NCI-H446 (cell line): ENCODE measurements at regions not wholly inside any gene's neighbourhood (a gene's known extent, or its start where the extent isn't known, plus 50 kb on each side); places are given as distances from the start of the nearest gene placed in this dataset.

Experiments used
- DNase-seq, 2 experiments: peaks; one replicate each; lab custom pipeline; 2025; lab: John Stamatoyannopoulos, UW

DNA sequence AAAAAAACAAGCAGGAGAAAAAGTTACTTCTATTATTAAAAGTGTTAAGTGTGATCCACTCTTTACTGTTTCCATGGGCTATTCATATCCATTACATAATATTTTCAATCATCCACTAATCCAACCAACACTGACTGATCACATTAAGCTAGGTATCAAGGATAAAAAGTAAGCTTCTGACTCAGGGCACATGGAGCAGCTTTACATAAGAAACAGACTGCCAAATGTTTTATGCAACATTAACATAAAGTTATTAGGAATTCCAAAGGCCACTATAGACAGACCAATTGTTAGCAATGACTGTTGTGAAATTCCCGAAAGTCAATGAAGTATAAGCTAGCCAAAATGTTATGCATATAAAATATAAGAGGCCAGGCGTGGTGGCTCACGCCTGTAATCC is 277.6 kb downstream of the ZEB2 start:
- no peak for DNase-seq

DNA sequence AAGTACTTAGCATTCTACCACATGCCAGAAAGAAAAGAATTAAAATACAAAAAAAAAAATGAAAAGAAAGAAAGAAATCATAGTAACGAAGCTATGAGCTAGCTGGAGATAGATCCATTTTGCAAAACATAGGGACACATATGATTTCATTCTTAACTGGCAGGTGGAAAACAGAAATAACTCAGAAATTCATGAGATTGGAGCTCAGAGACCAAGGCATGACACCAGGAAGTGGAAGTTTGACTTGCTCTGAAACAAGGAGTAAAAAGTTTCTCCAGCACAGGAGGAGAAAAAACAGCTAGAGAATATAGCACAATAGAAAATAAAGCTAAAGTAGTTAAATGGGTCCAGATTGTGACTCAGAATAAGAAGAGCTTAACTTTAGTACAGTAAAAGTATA is 278.1 kb downstream of the ZEB2 start:
- DNase-seq = no peak

DNA sequence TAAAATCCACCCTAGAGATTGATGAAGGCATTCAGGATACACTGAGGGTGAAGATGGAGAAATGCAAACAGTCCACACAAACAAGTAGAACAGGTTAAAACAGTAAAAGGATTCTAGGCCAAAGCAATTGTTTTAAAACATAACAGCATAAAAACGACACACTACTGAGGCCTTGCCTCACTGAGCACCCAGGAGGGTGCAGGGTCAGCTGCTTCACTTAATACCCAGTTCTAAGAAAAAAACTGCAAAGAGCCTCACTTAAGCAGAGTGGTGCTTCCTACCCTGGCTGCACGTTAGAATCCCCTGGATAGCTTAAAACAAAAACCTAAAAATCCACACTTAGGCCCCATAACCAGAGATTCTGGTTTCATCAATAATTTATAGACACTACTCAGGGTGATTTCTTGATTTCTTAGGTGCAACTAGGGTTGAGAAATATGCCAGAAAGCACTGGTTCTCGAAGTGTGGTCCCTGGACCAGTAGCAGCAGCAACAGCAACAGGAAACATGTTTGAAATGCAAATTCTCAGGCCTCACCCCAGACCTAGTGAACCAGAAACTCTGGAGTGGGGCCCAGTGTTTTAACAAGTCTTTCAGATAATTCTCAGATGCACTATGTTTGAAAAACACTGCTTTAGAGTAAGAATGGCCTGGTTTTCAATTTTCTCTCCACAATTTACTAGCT is 279.1 kb downstream of the ZEB2 start:
- no peak for DNase-seq

DNA sequence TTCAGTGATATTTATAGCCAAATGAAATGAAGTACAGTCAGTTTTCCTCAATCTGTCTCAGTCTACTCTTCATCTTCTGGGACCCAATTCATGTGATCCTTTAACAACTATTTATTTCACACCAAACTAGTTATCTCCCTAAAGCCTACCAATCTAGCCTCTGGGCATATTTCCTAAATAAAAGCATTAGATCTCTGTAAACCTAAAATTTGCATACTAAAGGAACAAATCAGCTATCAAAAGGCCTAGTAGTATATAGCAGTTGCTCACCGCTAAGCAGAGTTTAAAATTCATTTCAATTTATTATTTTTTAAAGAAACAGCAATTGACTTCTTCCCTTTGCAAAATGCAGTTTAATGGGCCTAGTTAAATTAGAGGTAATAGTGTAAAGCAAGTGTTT is 280.2 kb downstream of the ZEB2 start:
- no peak for DNase-seq

DNA sequence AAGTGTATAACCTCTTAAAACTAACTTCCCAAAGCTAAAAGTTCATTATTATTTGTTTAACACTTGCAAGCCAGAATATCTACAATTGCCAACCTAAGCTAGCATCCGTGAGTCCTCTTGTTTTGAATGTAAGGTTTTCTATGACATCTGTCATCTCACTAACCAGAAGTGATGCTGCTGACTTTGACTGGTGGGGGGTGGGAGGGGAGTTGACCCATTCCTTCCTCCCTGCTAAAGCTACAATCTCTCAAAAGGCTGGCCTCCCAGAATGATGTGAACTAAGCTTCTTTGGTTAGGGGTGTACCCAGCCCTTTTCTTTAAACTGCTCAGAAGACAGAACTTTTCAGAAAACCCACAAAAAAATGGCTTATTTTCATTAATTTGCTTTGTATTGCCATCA is 280.6 kb downstream of the ZEB2 start:
- DNase-seq = no peak

DNA sequence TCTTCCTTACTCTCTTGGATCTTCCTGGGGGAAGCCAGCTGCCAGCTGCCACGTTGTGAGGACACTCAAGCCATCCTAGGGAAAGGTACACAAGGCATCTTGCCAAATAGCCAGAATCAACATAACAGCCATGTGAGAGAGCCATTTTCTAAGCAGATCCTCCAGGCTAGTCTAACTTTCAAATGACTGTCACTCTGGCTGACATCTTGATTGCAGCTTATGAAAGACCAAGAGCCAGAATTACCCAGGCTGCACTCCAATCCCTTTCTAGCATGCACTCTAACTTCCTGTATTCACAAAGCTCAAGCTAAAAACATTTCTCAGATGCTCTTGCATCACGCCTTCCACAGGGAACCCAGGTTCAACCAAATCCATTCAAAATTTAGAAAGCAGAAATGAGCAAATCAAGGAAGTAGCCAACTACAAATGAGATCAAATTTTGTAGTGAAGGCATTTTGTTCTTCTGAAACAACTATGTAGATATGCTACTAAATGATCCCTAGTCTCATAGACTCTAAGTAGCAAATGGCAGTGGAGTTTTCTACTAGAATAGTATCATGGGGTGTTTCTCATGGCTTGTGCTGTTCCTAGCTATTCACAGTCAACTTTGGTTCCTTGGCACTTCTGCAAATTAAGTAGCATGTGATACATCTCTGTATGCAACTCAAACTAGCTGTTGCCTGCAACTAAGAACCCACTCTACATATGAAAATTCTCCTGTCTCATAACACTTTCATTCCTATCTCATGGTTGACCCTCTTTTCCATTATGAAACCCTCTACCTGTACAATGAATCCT is 281.9 kb downstream of the ZEB2 start:
- peak in 1 of 2 experiments; percentile 44 for DNase-seq

DNA sequence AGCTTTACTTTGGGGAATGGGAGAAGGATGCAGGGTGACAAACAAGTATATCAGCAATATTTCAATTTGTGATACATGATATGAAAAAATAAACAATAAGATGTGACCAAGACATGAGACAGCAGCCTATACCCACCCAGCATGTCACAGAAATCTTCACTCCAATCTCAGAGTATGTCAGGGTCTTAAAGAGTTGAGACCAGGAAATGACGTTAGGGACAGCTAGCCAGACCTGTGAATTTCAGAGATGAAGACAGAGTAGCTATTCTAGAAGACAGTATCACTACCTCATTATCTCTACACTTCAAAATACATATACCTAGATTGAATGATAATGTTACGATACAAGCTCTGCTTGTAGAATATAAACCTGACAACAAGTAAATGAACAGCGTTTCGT is 282.8 kb downstream of the ZEB2 start:
- DNase-seq = no peak

DNA sequence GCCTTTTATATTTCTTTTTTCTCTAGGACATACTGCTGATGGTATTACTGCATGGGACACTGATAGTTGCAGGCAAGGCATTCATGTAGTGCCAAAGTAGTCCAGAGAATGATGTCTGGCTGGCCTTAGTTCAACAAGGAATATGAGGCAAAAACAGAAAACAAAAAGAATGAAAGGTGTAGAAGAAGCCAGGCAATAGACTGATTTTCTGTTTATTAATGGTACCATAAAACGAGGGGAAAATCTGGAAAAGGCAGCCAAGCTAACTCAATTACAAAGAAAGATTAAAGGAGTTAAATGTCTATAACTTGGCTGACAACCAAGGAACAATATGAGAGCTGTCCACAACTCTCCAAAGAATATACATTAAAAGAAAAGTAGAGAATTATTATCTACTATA is 284.9 kb downstream of the ZEB2 start:
- DNase-seq = peak in 1 of 2 experiments; percentile 15

DNA sequence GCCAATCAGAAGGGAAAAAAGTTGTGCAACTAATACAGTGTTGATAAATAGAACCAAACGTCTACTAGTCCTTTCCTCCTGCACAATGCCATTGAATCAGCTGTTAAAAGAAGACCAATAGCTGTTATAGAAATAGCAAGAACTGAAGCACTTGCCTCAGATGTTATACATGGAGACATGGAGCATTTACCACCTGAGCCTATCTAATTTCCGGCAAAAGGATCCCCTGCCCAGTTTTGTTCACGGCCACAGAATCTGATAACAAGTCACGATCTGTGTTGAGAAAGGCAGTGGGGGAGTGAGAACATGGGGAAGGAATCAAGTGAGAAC is 285.4 kb downstream of the ZEB2 start:
- DNase-seq = no peak

DNA sequence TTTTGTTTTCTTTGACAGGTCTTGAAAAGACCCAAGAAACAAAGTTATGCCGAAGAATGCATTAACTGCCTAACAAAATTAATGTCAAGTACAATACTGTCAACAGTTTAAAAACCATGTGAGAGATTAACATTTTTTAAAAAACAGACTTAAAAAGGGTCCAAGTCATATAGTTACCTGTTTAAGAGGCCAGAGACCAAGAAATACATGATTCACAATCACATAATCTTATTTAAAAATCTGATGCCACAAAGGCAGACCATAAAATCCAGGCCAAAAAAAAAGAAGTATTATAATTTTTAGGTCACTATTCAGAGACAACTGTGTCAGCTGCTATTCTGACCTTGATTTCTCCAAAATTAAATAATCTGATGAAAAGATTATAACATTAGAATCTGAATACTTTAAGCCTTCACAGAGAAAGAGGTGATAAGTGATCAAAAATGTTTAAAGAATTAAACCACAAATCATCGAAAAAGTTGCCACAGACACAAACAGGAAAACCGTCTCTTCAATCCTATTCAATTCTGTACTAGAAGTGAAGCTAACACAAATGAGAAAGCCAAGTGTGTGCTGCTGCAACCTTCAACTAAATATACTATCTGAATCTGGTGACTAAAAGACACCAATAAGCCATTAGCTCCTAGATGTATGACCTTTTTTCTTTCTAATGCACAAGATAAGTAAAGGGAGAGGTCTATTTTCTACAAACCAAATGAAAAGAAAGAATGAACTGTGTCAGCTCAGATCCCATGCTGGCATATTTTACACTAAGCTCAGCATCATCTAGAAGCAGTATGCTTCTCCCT is 286.0 kb downstream of the ZEB2 start:
- no peak for DNase-seq

DNA sequence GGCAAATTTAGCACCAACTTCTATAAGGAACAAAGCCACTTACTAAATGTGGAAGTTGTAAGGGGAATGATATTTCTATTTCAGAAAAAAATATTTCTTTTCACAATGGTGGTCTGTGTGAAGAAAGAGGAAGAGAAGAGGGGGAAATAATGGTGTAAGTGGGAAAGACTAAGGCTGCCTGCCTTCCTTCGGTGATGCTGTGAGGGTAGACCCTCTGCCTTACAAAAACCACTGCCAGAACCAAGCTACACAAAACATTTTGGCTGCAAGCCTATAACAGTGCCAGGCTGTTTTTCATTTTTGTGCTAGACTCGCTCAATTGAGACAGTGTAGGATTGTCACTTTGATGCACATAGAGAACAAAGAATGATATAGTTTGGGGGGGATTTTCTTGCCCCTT is 286.6 kb downstream of the ZEB2 start:
- peak; percentile 39 to 74 for DNase-seq

DNA sequence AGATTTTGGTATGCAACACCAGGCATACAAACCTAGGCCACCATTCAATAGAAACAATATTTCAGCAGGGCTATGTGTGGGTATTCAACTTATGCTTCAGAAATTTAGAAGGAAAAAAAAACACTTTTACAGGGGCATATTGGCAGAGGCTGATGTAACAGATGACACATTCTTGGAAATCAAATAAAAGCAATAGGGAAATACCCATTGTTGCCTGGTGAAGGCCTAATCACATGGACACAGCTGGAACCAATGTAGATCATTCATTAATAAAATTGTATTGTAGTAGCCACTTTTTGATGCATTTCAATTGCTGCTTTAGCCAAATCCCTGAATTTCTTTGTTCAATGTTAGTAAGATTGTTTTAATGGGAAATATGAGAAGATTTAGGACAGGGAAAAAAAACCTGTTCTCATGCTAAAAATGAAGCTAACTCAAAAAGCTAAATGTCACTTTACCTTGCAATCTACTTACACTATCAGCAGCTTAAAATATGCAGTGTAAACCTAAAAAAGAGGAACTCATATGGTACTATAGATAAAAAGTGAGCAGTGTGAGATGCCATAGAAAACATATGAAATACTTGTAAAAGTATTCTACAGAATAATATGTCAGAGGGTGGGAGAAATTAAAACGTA is 289.4 kb downstream of the ZEB2 start:
- DNase-seq = peak in 1 of 2 experiments; percentile 45

DNA sequence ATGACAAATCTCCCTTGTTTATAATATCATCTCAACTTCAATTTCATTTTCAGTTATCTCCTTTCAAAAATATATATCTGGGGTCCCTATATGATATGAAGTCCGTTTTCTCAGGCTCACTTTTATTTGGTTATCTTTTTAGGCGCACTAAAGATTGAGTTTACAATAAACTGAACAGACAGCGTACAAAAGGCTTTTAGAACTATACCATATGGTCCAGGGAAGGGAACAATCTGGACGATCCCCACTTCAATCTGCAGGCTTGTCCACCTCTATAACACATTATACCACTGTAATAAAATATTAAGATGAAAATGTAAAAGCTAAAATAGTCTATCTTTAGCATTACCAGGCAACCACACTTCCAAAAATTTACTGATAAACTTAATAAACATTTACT is 289.9 kb downstream of the ZEB2 start:
- peak in 1 of 2 experiments; percentile 22 for DNase-seq

DNA sequence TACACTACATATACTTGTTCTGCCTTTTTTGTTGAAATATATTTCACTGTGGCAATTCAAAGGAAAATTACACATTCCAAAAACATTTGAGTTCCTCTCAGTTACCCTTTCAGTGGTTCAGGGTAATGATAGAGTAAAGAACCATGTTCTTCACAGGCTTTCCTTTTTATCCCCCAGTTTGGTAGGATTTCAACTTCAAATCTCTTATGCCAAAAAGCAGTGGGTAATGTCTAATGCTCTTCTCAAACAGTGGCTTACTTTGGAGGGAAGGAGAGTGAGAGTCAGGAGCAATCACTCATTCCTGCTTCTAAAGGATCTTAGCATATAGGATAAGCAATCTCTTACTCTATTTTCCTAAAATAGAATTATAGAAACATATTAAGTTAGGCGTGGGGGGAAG is 290.6 kb downstream of the ZEB2 start:
- no peak for DNase-seq

DNA sequence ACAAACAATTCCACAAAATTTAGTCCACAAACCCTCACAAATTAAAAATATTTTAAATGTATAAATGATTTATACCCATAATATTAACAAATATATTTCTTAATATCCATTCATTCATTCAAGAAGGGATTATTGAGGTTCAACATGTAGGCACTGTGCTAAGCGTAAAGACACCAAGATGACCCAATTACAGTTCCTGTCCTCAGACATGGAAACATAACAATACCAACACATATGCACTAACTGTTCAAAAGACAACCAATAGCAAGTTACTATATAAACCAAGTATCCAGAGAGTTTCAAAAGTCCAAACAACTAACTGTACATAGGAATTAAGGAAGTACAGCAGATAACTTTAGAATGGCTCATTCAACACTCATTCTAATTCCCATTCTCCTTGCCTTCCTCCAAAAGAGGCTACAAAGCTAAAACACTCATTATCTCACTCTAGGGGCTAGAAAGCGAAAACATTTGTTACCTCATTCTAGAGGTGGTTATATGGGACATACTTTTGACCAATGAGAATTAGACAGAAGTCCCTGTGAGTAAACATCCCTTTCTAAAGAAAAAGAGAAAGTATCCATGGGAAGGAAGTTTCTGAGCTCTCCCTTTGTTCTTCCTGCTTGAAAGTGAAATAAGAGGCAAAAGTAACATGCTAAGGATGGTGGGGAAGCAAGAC is 292.4 kb downstream of the ZEB2 start:
- DNase-seq = no peak

DNA sequence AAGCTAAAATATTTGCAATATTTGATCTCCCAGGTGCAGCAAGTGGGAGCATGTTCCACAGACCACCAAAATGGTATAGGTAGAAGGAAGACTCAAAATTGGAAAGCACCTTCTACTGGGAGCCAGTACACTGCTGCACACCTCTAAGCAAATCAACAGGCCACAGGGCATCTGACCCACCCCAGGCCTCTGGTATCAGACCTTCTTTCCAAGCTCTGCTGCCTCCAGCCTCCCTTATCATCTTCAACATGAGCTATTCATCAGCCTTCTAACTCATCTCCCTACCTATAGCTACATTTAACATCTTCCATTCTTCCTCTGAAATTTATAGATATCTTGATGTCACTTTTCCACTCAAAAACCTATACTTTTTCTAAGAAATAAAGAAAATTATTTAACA is 294.8 kb downstream of the ZEB2 start:
- no peak for DNase-seq

DNA sequence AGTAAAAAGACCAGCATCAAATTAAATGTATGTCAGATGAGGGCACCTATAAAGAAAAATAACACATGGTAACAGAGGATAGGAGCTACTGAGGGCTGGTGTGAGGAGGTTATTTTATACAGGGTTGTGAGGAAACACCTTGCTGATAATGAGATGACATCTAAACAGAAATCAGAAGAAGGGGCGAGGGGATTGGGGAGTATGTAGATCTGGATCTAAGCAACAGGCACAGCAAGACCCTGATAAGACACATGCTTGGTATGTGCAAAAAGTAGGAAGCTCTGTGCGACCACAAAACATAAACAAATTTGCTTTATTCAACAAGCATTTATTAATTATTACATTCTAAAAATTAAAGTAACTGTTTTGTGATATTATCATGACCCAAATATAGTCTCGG is 295.4 kb downstream of the ZEB2 start:
- DNase-seq = no peak

DNA sequence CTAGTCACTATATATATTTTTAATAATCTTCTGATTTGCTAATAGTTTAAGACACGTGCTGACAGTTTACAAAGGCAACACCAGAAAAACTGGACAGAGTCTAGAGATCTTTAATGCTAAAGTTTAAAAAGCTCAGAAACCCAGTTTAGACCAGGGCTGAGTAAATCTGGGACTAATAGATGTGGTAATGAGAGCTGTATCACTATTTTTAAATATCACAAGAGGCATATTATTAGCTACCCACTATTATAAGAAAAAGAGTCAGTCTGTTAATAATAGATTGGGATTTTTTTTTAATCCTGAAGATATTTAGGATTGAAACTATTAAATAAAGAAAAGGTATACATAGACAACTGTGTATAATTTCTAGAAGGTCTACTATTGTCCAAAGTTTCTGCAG is 299.9 kb downstream of the ZEB2 start:
- DNase-seq = no peak

DNA sequence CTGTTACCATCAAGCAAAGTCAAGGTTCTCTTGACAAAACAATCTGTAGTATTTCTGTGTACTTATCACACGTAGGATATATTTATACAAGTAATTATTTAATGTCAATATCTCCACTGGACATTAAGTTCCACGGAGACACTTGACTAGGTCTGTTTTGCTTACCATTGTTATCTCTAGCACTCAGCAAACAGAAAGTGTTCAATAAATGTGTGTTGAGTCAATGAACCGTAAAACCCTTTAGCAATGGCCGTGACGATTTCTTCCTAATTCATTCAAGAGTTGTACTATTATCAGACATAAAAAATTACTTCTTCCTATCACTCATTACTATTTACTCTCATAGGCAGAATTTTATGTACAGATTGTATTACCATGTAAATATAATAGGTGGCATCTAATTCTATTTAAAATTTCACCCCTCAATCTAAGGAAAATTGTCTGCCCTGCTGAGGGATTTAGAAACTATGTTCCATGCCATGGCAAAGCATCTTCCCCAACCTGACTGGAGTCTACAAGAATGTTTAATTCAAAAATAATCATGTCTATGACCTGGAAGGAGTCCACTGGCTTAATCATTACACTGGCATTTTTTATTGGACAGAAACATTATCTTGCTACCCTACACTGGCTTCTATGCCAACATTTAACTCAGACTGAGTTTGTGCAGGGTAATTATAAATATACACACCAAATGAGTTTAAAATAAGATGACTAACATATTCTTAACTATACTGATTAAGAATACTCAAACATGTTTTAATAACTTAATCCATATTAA is 301.9 kb downstream of the ZEB2 start:
- DNase-seq = peak in 1 of 2 experiments; percentile 12

DNA sequence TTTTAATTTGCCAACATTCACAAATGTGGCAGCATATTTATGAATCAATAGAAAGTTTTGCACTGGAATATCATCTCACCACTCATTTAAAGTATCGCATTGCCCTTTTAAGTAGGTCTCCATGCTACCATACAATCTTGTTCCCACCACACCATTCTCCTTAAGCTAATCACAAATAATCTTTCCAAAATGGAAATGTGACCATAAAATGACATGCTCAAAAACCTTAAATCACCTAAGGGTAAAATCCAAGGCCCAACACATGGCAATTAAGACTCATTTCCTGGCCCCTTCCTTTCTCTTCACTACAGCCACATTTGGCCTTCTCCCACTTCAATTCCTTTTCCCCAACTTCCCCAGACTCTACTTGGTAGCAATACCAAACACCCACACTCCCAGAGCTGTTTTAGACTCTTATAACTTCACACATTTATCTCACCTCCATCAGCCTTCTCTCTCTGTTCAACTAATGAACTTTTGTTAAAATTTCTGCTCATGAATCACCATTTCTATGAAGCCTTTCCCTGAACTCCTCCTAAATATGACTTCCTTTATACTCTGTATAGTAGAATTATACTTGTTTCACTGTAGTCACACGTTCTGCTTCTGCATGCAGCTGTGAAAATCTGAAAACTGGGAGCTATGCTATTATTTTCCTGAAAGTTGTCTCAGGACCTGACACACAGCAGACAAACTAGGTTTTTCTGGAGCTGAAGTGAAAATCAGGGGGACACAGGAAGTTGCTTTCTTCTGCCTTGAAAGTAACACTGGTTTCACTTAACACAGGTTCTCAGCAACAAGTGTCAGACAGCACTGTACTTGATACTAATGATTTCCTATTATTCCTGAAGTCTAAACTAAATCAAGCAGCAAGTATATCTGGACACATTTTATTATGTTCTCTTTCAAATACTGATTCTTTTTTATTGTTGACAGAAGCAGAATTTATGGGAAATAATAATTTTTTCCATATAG is 303.9 kb downstream of the ZEB2 start:
- no peak for DNase-seq
